ENCODE measurements at regions not wholly inside any gene's neighbourhood (a gene's known extent, or its start where the extent isn't known, plus 50 kb on each side); places are given as distances from the start of the nearest gene placed in this dataset.
"Not testable (repeated sequence)": the region's sequence is repeated elsewhere in the genome, so short reads cannot be mapped to it uniquely, and the experiment has no call there.

DNA sequence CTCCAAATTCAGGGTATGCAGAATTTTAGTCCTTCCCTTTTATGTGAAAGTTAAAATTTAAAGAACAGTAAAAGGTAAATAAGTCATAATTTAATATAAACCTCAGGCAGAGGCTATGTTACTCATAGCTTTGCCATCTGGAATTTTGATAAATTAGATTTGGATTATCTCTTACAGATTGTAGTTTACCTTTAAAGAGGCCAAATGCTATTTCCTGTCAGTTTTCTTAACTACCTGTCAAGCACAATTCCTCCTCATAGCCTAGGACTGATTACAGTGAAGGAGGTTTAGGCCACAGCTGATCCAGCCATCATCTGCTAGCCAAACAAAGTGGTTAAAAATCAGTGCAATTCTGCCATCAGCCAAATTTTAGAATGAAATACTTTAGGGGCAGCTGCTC lies 128.1 kb downstream of the MFAP3L start:
- no peak overlapping the region for H3K27ac ChIP-seq
- no peaks in the 10 kb centered on the region for H3K36me3 ChIP-seq
- TF ChIP-seq EP300 (IDR thresholded peaks at IDR 0.05): no peak
- TF ChIP-seq POLR2A (IDR thresholded peaks at IDR 0.05): no peak
- TF ChIP-seq, protein P1, sequence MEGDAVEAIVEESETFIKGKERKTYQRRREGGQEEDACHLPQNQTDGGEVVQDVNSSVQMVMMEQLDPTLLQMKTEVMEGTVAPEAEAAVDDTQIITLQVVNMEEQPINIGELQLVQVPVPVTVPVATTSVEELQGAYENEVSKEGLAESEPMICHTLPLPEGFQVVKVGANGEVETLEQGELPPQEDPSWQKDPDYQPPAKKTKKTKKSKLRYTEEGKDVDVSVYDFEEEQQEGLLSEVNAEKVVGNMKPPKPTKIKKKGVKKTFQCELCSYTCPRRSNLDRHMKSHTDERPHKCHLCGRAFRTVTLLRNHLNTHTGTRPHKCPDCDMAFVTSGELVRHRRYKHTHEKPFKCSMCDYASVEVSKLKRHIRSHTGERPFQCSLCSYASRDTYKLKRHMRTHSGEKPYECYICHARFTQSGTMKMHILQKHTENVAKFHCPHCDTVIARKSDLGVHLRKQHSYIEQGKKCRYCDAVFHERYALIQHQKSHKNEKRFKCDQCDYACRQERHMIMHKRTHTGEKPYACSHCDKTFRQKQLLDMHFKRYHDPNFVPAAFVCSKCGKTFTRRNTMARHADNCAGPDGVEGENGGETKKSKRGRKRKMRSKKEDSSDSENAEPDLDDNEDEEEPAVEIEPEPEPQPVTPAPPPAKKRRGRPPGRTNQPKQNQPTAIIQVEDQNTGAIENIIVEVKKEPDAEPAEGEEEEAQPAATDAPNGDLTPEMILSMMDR (IDR thresholded peaks at IDR 0.05): no peak
- no peaks in the 10 kb centered on the region for H3K9me3 ChIP-seq
- no peaks in the 10 kb centered on the region for H3K27me3 ChIP-seq
- H3K4me3 ChIP-seq: no peak overlapping the region
- no peaks in the 10 kb centered on the region for H3K4me1 ChIP-seq
- no peak for DNase-seq (ENCODE audit: low spot score in 2 of 2)

DNA sequence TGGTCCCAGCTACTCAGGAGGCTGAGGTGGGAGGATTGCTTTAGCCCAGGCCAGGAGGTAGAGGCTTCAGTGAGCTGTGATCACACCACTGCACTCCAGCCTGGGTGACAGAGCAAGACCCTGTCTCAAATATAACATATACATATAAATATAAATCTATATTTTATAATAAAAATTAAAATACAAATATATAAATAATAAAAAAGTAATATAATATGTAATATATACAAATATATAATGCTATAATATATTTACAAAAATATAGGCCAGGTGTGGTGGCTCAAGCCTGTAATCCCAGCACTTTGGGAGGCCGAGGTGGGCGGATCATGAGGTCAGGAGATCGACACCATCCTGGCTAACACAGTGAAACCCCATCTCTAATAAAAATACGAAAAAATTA lies 131.4 kb downstream of the MFAP3L start:
- H3K27ac ChIP-seq; H3K27me3 ChIP-seq; H3K4me1 ChIP-seq; H3K9me3 ChIP-seq; H3K4me3 ChIP-seq; H3K36me3 ChIP-seq; DNase-seq (ENCODE audit: low spot score in 2 of 2): not testable (repeated sequence)
- 93 to 95% methylated on average over 4 of the region's 4 CpGs for WGBS, 2 donors

DNA sequence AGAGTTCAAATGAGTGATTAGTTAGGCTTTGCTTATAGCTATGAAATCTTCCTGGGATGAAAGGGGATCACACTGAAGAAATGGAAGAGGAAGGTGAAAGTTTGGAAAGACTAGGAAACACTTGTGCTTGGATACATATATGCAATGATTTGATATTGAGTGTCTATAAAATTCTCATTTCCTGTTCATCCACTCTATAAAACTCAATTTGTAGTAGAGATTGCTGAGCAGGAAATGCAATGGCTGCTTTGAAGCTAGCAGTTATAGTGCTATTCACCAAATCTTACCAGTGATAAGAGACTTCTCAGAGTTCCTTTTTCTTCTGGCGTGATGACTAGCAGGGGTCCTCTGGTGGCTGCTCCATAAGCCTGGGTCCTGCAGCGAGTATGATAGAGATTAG lies 128.1 kb upstream of the HPF1 start:
- 83 to 84% methylated on average over 2 of the region's 2 CpGs for WGBS, 2 donors
- Histone ChIP-seq H3K4me3 (no peak overlapping the region), H3K27me3 (no peaks in the 10 kb centered on the region), H3K9me3 (peaks cover 0 to 7% (median 0%) of the 10 kb centered on the region in 4 donors), H3K4me1 (no peaks in the 10 kb centered on the region), H3K36me3 (no peaks in the 10 kb centered on the region), H3K27ac (no peak overlapping the region)
- DNase-seq (ENCODE audit: low spot score in 2 of 2): no peak
- TF ChIP-seq EP300 (IDR thresholded peaks at IDR 0.05): no peak
- TF ChIP-seq POLR2A (IDR thresholded peaks at IDR 0.05): no peak
- TF ChIP-seq, protein P1 (IDR thresholded peaks at IDR 0.05): no peak

DNA sequence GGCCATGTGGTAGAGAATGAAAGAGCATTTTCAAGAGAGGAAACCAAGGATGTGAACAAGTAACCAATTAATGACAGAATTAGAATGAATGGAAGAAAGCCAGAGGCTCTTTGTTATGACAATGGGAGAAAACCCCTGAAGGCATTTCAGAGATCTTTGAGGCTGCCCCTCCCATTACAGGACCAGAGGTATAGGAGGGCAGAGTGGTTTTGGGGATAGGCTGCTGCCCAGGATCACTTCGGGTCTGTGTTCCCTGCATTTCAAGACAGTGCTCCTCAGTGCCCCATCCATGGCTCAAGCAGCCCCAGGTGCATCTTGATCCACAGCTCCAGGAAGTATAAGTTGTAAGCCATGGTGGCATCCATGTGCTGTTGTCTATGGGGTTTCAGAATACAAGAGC lies 124.0 kb upstream of the HPF1 start:
- TF ChIP-seq POLR2A (IDR thresholded peaks at IDR 0.05) (no peak), EP300 (IDR thresholded peaks at IDR 0.05) (no peak)
- TF ChIP-seq, protein P1 (IDR thresholded peaks at IDR 0.05): no peak
- no peaks in the 10 kb centered on the region for H3K36me3 ChIP-seq
- WGBS, 2 donors: 89 to 100% methylated on average over 1 of the region's 1 CpG
- H3K27ac ChIP-seq: no peak overlapping the region
- H3K9me3 ChIP-seq: no peaks in the 10 kb centered on the region
- no peaks in the 10 kb centered on the region for H3K4me1 ChIP-seq
- DNase-seq (ENCODE audit: low spot score in 2 of 2): no peak
- no peak overlapping the region for H3K4me3 ChIP-seq
- H3K27me3 ChIP-seq: no peaks in the 10 kb centered on the region

DNA sequence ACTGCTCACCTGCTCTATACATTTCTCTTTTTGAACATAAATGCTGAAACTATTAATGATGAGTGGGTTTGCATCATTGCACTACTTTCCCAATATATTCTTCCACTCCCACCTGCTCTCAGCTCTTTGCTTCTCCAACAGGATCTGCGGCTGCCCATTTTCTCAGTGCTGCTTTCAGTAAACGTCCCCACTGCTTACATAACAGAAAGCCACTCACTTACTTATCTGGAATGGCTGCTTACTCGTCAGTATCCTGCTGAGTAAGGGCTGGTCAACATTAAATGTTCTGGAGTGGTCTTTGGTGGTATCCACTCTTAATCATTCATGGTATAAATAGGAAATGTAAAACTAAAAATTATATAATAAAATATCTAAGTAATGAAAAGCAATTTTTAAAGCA lies 112.8 kb upstream of the HPF1 start:
- H3K4me3 ChIP-seq: no peak overlapping the region
- H3K27ac ChIP-seq: no peak overlapping the region
- WGBS, 2 donors: 54 to 64% methylated on average over 3 of the region's 3 CpGs
- no peaks in the 10 kb centered on the region for H3K36me3 ChIP-seq
- H3K4me1 ChIP-seq: no peaks in the 10 kb centered on the region
- TF ChIP-seq EP300 (IDR thresholded peaks at IDR 0.05) (no peak), POLR2A (IDR thresholded peaks at IDR 0.05) (no peak)
- TF ChIP-seq, protein P1 (IDR thresholded peaks at IDR 0.05): no peak
- no peak for DNase-seq (ENCODE audit: low spot score in 2 of 2)
- no peaks in the 10 kb centered on the region for H3K9me3 ChIP-seq
- H3K27me3 ChIP-seq: no peaks in the 10 kb centered on the region

DNA sequence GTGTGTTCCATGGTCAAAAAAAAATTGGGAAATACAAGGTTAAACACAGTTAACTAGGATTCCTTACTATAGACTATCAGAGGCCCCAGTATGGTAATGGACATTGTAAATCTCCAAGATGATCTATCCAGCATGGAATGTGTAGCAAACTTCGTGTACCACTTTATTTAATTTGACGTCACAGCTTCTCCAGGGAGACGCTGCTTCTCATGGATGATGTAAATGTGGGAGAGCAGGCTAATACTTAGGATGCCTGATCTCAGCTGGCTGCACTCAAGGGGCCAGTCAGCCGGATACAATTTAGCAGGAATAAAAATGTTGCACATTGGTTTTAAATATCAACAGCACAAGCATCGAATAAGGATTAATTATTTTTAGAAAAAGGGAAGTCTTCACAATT lies 111.7 kb upstream of the HPF1 start:
- H3K27ac ChIP-seq: no peak overlapping the region
- peak in 1 of 2 donors; percentile 7 for DNase-seq (ENCODE audit: low spot score in 2 of 2)
- no peaks in the 10 kb centered on the region for H3K9me3 ChIP-seq
- TF ChIP-seq EP300 (IDR thresholded peaks at IDR 0.05) (no peak), POLR2A (IDR thresholded peaks at IDR 0.05) (no peak)
- TF ChIP-seq, protein P1 (IDR thresholded peaks at IDR 0.05): no peak
- H3K4me3 ChIP-seq: no peak overlapping the region
- H3K36me3 ChIP-seq: no peaks in the 10 kb centered on the region
- H3K27me3 ChIP-seq: no peaks in the 10 kb centered on the region
- 52 to 54% methylated on average over 5 of the region's 5 CpGs for WGBS, 2 donors
- H3K4me1 ChIP-seq: no peaks in the 10 kb centered on the region
